ENCODE measurements at regions not wholly inside any gene's neighbourhood (a gene's known extent, or its start where the extent isn't known, plus 50 kb on each side); places are given as distances from the start of the nearest gene placed in this dataset.

GRCh38 chr4:151922811-151923210 lies 162.0 kb upstream of the GATB start:
- CTCF ChIA-PET, result interaction anchor here (0.6 to 2.0 kb wide), 5 partner anchors 8 to 505 kb away, joined by 3 to 8 read pairs (median 5); no protein-coding TSS in a partner anchor

GRCh38 chr4:151922306-151922705 lies 161.5 kb upstream of the GATB start:
- CTCF ChIA-PET, result interaction anchor here (0.6 to 2.0 kb wide), 4 partner anchors 9 to 1204 kb away, joined by 3 to 5 read pairs (median 4); no protein-coding TSS in a partner anchor
- Mint-ChIP-seq H3K4me1 (no peaks in the 10 kb centered on the region), H3K9me3 (peaks cover 5% of the 10 kb centered on the region), H3K27me3 (peaks cover 2% of the 10 kb centered on the region), H3K36me3 (ENCODE audit: low read depth) (peaks cover 3% of the 10 kb centered on the region), H3K4me3 (no peak overlapping the region), H3K27ac (no peak overlapping the region)
- no peak for DNase-seq
- POLR2A ChIA-PET, result no interaction called here

More at GRCh38 chr4:151922811-151923210, 162.0 kb upstream of the GATB start:
- peaks cover 3% of the 10 kb centered on the region for H3K36me3 Mint-ChIP-seq (ENCODE audit: low read depth)
- H3K4me1 Mint-ChIP-seq, result no peaks in the 10 kb centered on the region
- no peak overlapping the region for H3K27ac Mint-ChIP-seq
- H3K9me3 Mint-ChIP-seq, result peaks cover 5% of the 10 kb centered on the region
- H3K4me3 Mint-ChIP-seq, result no peak overlapping the region
- peaks cover 2% of the 10 kb centered on the region for H3K27me3 Mint-ChIP-seq
- POLR2A ChIA-PET, result interaction anchor here (0.7 kb wide), 1 partner anchor 121 kb away, joined by 4 read pairs; no protein-coding TSS in a partner anchor
- no peak for DNase-seq

- Mint-ChIP-seq H3K9me3 (peaks cover 5% of the 10 kb centered on the region), H3K4me1 (no peaks in the 10 kb centered on the region), H3K4me3 (no peak overlapping the region), H3K27ac (no peak overlapping the region), H3K36me3 (ENCODE audit: low read depth) (peaks cover 3% of the 10 kb centered on the region), H3K27me3 (peaks cover 2% of the 10 kb centered on the region)
- ChIA-PET POLR2A (no interaction called here), CTCF (interaction anchor here (0.6 to 1.7 kb wide), 2 partner anchors 9 to 1205 kb away, joined by 3 to 5 read pairs; no protein-coding TSS in a partner anchor)
- no peak for DNase-seq
These were observed 161.0 kb upstream of the GATB start for GRCh38 chr4:151921811-151922210.

GRCh38 chr4:151921386-151921785 lies 160.6 kb upstream of the GATB start:
- ChIA-PET POLR2A (no interaction called here), CTCF (interaction anchor here (1.7 kb wide), 1 partner anchor 10 kb away, joined by 5 read pairs; no protein-coding TSS in a partner anchor)
- no peak overlapping the region for H3K4me3 Mint-ChIP-seq
- no peaks in the 10 kb centered on the region for H3K4me1 Mint-ChIP-seq
- peaks cover under 1% of the 10 kb centered on the region for H3K36me3 Mint-ChIP-seq (ENCODE audit: low read depth)
- peaks cover 2% of the 10 kb centered on the region for H3K9me3 Mint-ChIP-seq
- no peak for DNase-seq
- peaks cover 2% of the 10 kb centered on the region for H3K27me3 Mint-ChIP-seq
- H3K27ac Mint-ChIP-seq, result no peak overlapping the region

GRCh38 chr4:151917145-151917734 lies 156.4 kb upstream of the GATB start:
- no peak overlapping the region for H3K4me3 Mint-ChIP-seq
- no peaks in the 10 kb centered on the region for H3K4me1 Mint-ChIP-seq
- H3K36me3 Mint-ChIP-seq (ENCODE audit: low read depth), result peaks cover 1% of the 10 kb centered on the region
- POLR2A ChIA-PET, result no interaction called here
- no peak for DNase-seq
- CTCF ChIA-PET, result no interaction called here
- peaks cover 4% of the 10 kb centered on the region for H3K9me3 Mint-ChIP-seq
- H3K27ac Mint-ChIP-seq, result no peak overlapping the region
- H3K27me3 Mint-ChIP-seq, result no peaks in the 10 kb centered on the region

GRCh38 chr4:151912632-151913031 lies 151.8 kb upstream of the GATB start:
- Mint-ChIP-seq H3K4me3 (no peak overlapping the region), H3K27me3 (no peaks in the 10 kb centered on the region), H3K9me3 (peaks cover 4% of the 10 kb centered on the region), H3K36me3 (ENCODE audit: low read depth) (peaks cover 1% of the 10 kb centered on the region), H3K27ac (no peak overlapping the region), H3K4me1 (no peaks in the 10 kb centered on the region)
- no peak for DNase-seq
- CTCF ChIA-PET, result interaction anchor here (0.6 kb wide), 1 partner anchor 1046 kb away, joined by 3 read pairs; no protein-coding TSS in a partner anchor
- POLR2A ChIA-PET, result no interaction called here

- ChIA-PET POLR2A (no interaction called here), CTCF (no interaction called here)
- DNase-seq, result no peak
- no peaks in the 10 kb centered on the region for H3K27me3 Mint-ChIP-seq
- no peak overlapping the region for H3K27ac Mint-ChIP-seq
- no peak overlapping the region for H3K4me3 Mint-ChIP-seq
- no peaks in the 10 kb centered on the region for H3K4me1 Mint-ChIP-seq
- peaks cover 1% of the 10 kb centered on the region for H3K36me3 Mint-ChIP-seq (ENCODE audit: low read depth)
- peaks cover 4% of the 10 kb centered on the region for H3K9me3 Mint-ChIP-seq
These were observed 151.2 kb upstream of the GATB start for GRCh38 chr4:151911970-151912369.

GRCh38 chr4:151908734-151909497 lies 148.1 kb upstream of the GATB start:
- H3K9me3 Mint-ChIP-seq, result peaks cover 10% of the 10 kb centered on the region
- H3K36me3 Mint-ChIP-seq (ENCODE audit: low read depth), result peaks cover 3% of the 10 kb centered on the region
- peaks cover 16% of the 10 kb centered on the region for H3K4me1 Mint-ChIP-seq
- DNase-seq, result no peak
- H3K27me3 Mint-ChIP-seq, result no peaks in the 10 kb centered on the region
- CTCF ChIA-PET, result interaction anchor here (1.0 kb wide), 1 partner anchor 15 kb away, joined by 3 read pairs; no protein-coding TSS in a partner anchor
- POLR2A ChIA-PET, result no interaction called here
- H3K27ac Mint-ChIP-seq, result no peak overlapping the region
- no peak overlapping the region for H3K4me3 Mint-ChIP-seq

GRCh38 chr4:151908201-151908600 lies 147.4 kb upstream of the GATB start:
- CTCF ChIA-PET, result no interaction called here
- DNase-seq, result no peak
- Mint-ChIP-seq H3K4me3 (no peak overlapping the region), H3K9me3 (peaks cover 13% of the 10 kb centered on the region), H3K36me3 (ENCODE audit: low read depth) (peaks cover 3% of the 10 kb centered on the region), H3K27me3 (no peaks in the 10 kb centered on the region), H3K27ac (no peak overlapping the region), H3K4me1 (peaks cover 16% of the 10 kb centered on the region)
- POLR2A ChIA-PET, result no interaction called here

- POLR2A ChIA-PET, result no interaction called here
- H3K9me3 Mint-ChIP-seq, result peaks cover 27% of the 10 kb centered on the region
- H3K27ac Mint-ChIP-seq, result no peak overlapping the region
- peaks cover 2% of the 10 kb centered on the region for H3K27me3 Mint-ChIP-seq
- H3K4me3 Mint-ChIP-seq, result no peak overlapping the region
- DNase-seq, result no peak
- H3K36me3 Mint-ChIP-seq (ENCODE audit: low read depth), result peaks cover 7% of the 10 kb centered on the region
- peaks cover 16% of the 10 kb centered on the region for H3K4me1 Mint-ChIP-seq
- CTCF ChIA-PET, result no interaction called here
These were observed 145.6 kb upstream of the GATB start for GRCh38 chr4:151906438-151906837.

- peaks cover 16% of the 10 kb centered on the region for H3K4me1 Mint-ChIP-seq
- no peak overlapping the region for H3K4me3 Mint-ChIP-seq
- H3K9me3 Mint-ChIP-seq, result peaks cover 29% of the 10 kb centered on the region
- POLR2A ChIA-PET, result no interaction called here
- no peak for DNase-seq
- peaks cover 7% of the 10 kb centered on the region for H3K36me3 Mint-ChIP-seq (ENCODE audit: low read depth)
- H3K27me3 Mint-ChIP-seq, result peaks cover 2% of the 10 kb centered on the region
- CTCF ChIA-PET, result no interaction called here
- H3K27ac Mint-ChIP-seq, result no peak overlapping the region
These were observed 144.4 kb upstream of the GATB start for GRCh38 chr4:151905197-151905596.

- H3K27me3 Mint-ChIP-seq, result peaks cover 2% of the 10 kb centered on the region
- H3K36me3 Mint-ChIP-seq (ENCODE audit: low read depth), result peaks cover 7% of the 10 kb centered on the region
- ChIA-PET POLR2A (no interaction called here), CTCF (no interaction called here)
- H3K9me3 Mint-ChIP-seq, result peaks cover 31% of the 10 kb centered on the region
- H3K4me3 Mint-ChIP-seq, result no peak overlapping the region
- no peak overlapping the region for H3K27ac Mint-ChIP-seq
- H3K4me1 Mint-ChIP-seq, result peaks cover 16% of the 10 kb centered on the region
- DNase-seq, result no peak
These were observed 140.8 kb upstream of the GATB start for GRCh38 chr4:151901631-151902030.

- CTCF ChIA-PET, result no interaction called here
- Mint-ChIP-seq H3K36me3 (ENCODE audit: low read depth) (no peaks in the 10 kb centered on the region), H3K9me3 (peaks cover 8% of the 10 kb centered on the region), H3K4me3 (no peak overlapping the region), H3K4me1 (no peaks in the 10 kb centered on the region), H3K27me3 (no peaks in the 10 kb centered on the region), H3K27ac (no peak overlapping the region)
- no peak for DNase-seq
- POLR2A ChIA-PET, result no interaction called here
These were observed 136.1 kb upstream of the GATB start for GRCh38 chr4:151896880-151897279.
